GM19397 (cell line): ENCODE measurements at regions not wholly inside any gene's neighbourhood (a gene's known extent, or its start where the extent isn't known, plus 50 kb on each side); places are given as distances from the start of the nearest gene placed in this dataset.
"Not testable (repeated sequence)": the region's sequence is repeated elsewhere in the genome, so short reads cannot be mapped to it uniquely, and the experiment has no call there.

Experiments
- ATAC-seq: cut with Tn5 transposase; IDR thresholded peaks from one replicate; pipeline ENCODE4 v1.9.1; 2021; ENCODE audit warnings: mild to moderate bottlenecking, moderate library complexity; ENCODE audit not compliant: unreplicated experiment

DNA sequence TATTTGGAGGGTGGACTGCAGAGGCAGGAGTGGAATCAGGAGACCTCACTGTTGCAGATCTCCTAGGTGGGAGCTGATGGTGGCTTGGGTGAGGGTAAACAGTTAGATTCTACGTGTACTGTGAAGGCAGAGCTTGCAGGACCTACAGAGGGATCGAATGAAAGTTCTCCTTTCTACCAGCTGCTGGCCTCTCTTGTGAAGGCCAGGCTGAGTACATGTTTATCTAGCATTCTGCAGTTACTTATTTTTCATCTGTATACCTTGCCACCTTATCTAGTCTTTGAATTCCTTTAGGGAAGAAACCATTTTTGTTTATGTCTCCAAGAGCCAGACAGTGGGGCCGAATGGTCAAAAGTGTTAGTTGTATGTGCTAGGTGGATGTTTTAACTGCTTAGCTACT, 57.6 kb downstream of the PTTG1 start:
- ATAC-seq: no peak

DNA sequence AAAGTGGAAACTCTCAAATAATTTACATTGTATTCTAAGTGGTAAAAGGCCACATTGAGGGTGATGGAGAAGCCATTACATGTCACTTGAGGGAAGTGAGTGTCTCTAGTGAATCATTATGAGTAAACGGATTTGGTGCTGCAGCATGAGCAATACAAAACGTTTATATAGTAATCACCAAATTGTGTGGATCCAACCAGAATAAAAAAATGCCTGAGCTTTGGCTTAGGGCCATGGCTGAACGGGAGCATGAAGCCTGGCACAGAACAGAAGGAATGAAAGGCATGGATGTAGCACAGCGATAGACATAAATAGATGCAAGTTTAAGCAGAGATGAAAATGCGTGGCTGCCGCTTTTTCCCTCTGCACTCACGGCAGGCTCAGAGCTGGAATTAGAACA, 58.3 kb downstream of the PTTG1 start:
- ATAC-seq: no peak

DNA sequence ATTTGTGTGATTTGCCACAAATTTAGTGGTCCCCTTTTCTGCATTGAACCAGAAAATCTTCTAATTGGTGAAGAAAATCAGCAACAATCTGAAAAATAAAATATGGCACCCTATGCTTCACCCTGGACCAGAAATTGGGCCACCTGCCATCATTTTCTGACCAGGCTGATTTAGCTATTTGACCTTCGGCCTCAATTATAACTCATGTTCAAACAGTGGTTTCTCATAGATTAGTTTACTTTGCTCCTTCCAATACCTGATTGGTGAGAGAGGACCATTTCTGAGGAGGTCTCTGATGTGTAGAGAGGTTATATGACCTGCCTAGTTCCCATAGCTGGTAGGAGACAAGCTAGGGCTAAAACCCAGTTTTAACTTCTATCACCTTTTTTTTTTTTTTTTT, 59.0 kb downstream of the PTTG1 start:
- no peak for ATAC-seq

DNA sequence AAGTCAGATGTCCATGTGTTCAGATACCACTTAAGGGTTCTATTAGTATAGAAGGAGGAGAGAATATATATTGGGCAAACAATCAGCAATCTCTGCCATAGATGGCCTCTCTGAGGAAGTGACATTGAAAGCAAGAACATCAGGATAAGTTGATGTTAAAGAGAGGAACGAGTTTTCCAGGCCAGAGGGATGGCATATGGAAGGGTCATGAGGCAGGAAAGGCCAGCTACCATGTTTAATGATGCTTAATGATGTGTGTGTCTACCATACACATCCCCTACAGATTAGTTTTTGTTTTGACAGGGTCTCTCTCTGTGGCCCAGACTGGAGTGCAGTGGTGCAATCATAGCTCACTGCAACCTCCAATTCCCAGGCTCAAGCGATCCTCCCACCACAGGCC, 63.0 kb downstream of the PTTG1 start:
- ATAC-seq: no peak

DNA sequence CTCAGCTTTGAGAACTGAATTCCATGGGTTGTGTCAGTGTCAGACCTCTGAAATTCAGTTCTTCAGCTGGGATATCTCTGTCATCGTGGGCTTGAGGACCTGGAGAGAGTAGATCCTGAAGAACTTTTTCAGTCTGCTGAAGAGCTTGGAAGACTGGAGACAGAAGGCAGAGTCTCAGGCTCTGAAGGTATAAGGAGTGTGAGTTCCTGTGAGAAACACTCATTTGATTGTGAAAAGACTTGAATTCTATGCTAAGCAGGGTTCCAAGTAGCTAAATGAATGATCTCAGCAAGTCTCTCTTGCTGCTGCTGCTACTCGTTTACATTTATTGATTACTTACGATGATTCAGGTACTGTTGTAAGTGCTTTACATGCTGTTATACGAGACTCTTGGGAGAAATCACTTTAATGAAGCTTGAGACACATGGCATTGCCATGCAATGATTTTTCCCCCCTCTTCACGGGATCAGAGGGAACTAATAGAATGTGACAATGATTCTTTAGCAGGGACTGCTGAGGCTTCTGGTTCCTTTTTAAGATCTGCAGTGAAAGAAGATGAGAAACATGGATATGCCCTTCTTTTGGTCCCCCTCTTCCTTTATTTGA, 63.8 kb downstream of the PTTG1 start:
- no peak for ATAC-seq

DNA sequence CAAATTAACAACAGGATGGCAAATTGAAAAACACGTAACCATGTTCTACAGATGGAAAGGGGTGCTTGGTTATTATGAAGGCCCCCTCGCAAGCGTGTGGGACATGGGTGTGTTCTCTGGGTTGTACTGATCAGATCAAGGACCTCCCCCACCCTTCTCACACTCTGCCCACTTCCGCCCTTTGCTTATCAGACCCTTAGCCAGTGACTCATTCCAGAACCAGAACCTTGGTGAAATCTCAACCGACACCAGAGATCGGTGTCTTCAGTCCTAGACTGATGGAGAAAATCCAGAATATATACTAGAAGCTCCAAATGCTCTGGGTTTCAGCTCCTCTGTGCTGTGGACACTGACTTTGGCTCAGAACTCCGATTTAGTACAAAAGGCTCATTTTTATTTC, 64.9 kb downstream of the PTTG1 start:
- ATAC-seq: peak; percentile 39

DNA sequence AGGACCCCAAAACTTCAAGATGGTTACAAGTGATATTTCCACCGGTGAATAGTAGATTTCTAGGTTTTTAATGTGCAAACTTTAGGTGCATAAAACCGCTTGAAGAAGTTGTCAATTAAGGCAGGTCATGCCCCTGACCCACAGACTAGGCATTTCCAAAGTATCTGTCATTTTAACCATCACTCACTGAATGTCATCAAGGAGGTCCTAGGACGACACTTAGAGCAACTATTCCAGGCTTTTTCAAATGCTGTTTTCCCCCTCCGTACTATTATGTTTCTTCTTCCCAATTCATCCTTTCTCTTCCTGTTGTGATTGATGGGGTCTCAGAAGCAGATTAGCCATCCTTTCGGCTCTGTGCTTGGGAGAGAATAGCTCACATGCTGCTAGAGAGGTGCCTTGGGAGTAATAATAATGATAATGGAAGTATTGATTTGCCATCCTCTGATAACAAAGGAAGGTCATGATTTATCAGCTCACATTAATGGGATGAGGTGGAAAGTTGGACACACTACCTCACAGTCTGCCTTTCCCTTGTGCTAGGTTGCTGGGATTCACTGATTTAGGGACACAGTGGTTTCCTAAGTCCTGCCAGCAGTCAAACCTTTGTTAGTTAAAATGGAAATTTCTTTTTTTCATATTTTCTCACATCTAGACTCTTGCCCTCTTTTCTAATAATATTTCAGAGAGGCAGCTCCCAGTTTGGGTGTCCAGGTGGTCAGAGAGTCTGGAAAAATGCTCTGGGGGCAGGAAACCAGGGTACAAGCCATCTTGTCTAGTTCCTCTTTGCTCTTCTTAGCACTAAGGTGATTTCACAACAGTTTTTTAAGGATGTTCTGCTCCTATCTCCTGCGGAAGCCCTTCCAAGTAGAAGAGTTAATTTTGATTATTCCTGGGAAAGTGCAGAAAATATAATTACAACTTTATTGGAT, 67.0 kb downstream of the PTTG1 start:
- ATAC-seq: no peak

DNA sequence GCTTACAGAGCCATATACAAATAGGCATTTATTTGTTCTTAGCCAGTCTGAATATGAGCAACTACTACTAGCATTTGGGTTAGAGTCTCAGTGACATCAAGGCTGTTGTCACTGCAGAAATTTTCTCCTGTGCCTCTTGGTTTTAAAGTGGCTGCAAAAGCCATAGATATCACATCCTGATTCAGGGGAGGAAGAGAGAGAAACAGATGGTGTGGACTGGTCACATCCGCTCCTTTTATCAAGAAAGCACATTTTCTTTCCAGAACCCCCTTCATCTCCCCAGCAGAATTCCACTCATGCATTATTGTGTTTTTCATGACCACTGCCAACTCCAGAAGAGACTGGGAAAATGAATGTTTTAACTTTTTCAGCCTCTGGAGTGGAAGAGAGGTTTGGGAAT, 69.8 kb downstream of the PTTG1 start:
- no peak for ATAC-seq

DNA sequence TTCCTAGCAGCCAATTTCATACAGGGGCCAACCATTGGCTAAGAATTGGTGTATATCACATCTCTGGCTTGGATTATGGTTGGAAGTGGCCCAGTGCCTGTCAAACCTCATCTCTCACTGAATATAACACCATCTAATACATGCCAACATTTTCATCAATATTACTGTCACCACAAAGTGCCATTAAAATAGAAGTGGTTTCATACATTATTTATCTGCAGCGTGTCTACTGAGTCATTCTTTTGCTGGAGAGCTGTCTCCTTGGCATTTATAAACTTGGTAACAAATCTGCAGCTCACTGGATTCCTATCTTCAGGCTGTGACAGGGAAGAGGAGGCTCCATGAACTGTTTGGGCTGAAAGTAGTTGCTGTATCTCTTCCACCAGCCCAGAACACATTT, 70.9 kb downstream of the PTTG1 start:
- no peak for ATAC-seq

DNA sequence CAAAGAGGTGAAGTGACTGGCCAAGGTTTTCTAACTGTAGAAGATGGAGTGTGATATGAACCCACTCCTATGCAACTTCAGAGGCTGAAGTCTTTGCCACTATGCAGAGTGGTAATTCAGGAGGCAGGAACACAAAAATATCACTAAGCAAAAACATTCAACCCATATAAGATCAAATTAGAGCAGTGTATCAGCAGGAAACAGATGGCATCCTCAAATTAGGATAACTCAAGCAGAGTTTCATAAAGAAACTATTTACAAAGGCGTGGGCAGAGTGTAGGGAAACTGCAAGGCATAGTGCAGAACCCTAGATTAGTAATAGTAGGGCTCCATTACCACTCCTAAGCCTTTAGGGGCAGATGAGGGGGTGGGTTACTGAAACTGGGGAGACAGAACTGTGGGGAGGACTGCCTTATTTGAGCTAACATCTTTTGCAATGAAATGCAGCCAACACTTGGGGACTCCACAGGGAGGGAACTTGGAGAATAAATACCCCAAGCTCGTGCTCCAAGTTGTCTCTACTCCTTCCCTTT, 72.2 kb downstream of the PTTG1 start:
- no peak for ATAC-seq

DNA sequence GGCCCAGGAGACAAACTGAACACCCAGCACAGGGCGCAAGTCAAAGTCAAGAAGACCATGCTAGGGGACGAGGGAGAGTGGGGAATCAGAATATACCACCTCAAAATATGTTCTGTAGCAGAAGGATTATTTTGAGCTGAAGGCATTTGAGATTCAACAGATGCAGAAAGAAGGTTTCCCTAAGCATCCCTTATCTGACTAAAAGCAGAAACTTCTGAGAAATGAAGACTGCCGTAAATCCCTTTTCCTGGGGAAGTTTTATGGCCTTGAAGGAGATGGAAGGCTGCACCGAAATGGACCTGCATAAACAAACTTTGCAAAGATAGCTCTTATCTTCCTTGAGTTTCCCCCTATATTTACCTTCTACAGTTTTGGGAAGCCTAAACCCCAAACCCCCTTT, 72.8 kb downstream of the PTTG1 start:
- no peak for ATAC-seq

DNA sequence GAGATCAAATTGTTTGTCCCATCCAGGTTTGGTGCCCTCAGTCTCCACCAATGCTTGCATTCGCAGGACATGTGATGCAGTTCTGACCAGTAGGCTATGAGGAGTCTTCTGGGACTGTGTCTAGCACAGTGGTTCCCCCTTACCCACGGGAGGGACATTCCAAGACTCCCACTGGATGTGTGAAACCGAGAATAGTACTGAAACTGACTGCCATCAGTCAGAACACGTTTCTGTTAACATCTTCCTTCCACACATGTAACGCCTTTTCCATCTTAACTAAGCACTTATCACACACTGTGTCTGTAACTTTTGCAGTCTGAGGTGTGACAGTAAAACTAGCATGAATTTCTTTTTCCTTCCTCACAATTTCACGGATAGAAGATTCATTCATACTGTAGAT, 74.7 kb downstream of the PTTG1 start:
- ATAC-seq: no peak

DNA sequence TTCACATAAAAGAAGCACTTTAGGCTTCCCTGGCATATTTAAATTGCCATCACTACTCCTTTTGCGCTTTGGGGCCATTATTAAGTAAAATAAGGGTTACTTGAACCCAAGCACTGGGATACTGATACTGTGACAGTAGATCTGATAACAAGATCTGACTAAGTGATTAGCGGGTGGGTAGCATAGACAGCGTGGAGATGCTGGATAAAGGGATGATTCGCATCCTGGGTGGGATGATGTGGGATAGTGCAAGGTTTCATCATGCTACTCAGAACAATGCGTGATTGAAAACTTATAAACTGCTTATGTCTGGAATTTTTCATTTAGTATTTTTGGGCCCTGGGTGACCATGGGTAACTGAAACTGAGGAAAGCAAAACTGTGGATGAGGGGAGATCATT, 75.1 kb downstream of the PTTG1 start:
- ATAC-seq: no peak

DNA sequence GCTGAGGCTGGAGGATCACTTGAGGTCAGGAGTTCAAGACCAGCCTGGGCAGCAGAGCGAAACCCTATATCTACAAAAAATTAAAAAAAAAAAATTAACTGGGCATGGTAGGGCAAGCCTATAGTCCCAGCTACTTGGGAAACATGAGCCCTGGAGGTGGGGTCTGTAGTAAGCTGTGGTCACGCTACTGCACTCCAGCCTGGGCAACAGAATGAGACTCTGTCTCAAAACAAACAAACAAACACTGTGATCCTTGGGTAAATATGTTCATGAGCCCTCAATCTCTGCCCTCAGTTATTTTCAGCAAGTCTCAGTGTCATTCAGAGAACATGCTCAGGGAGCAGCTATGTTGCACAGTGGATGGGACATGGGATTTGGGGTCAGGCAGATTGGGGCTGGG, 76.2 kb downstream of the PTTG1 start:
- no peak for ATAC-seq

DNA sequence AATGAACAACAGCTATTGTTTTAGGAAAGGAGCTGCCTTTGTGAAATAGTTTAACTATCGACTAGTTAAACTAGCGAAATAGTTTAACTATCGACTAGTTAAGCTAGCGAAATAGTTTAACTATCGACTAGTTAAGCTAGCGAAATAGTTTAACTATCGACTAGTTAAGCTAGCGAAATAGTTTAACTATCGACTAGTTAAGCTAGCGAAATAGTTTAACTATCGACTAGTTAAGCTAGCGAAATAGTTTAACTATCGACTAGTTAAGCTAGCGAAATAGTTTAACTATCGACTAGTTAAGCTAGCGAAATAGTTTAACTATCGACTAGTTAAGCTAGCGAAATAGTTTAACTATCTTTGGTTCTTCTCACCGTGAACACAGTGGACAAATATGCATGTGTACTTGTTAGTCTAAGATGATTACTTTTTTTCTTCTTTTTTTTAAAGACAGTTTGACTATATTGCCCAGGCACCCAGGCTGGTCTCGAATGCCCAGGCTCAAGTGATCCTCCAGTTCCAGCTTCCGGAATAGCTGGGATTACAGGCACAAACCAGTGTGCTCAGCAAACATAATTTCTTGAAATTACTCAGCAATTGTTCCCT, 76.9 kb downstream of the PTTG1 start:
- not testable (repeated sequence) for ATAC-seq

DNA sequence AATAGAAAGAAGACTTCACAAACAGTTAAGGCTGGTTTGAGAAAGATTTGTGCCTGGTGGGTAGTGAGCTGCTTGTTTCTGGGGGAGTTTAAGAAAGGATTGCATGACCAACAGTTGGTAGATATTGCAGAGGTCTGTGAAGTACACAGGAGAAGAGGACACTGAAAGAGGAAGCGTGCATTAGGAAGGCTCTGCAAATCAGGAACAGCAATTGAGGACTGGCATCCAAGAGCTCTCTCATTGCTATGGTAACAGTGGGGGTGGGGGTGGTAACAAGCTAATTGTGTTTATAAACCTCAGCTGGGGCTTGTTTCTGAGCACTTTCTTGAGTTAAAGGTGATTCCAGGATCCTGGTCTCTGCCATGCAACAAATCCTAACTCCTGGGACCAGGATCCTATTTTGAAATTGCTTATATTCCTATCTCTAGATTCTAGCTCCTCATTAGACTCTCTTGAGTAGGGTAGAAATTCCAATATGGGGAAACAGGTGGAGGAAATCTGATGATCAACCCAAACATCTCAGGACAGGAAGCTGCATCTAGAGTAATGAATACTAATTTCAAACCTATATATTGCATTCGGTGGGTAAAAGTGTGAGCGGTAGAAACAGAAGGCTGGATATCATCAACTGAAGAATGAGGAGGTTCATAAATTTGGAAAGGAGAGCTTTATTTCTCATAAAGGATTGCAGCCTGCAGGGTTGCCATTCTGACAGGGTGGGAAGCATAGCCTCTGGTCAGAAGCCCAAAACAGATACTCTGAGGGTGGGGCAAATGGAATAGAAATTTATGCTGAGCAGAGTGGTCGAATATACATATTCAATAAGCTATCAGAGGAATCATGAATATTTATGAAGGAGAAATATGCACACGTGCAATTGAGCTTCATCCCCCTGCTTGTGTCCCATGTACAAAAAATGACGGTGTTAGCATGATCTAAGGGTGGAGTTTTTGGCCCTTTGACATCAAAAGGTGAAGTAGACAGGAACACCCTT, 79.4 kb downstream of the PTTG1 start:
- no peak for ATAC-seq

DNA sequence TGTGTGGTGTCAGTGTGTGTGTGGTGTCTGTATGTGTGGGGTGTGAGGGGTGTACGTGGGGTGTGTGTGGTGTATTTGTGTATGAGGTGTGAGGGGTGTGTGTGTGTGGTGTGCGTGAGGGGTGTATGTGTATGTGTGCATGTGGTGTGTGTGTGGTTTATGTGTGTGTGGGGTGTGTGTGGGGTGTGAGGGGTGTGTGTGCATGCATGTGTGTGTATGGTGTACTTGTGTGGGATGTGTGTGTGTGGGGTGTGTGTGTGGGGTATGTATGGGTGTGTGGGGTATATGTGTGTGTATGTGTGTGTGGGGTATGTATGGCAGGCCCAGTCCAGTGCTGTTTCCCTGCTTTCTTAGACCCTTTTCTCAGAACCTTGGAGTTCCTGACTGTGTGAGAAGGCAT, 83.3 kb downstream of the PTTG1 start:
- no peak for ATAC-seq

DNA sequence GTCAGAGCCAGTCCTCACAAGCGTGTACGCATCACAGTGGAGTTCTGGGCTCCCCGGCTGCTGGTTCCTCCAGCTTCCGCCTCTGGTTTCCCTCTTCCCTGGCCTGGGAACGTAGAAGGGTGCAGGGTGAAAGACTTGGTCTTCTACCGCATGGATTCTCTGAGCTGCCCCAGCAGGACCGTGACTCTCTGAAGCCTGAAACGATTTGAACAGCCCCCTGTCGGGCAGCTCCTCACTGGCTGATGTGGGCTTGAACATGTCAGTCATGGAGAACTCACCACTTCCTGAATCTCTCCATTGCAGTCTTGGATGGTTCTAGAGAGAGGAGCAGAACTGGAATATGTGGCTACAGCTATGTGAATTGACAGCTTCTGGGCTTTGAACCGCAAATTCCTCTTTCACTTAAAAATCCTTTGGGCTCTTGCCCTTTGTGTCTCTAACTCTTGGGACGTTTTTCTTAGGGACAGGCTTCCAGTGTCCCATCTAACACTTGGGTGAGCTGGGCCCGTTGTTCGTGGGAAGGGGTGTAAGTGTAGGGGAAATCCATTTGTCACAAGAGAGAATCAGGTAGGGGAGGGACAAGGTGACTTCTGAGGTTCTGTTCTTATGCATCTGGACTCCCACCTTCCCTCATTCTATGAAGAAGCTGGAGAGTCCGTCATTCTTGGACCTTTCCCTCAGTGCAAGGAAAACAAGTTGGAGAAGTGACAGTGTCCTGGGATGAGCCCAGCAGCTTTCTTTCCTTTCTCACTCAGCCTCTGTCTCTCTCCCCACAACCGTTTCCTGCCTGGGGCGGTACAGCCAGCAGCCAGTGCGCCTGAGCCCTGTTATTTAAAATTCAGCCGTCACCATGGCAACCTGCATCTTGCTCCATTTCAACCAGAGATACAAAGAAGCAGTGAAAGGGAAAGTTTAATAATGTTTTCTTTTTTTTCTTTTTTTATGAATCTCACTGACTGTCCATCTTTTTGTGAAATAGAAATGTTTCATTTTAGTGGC, 84.7 kb downstream of the PTTG1 start:
- ATAC-seq: peak; percentile 72

DNA sequence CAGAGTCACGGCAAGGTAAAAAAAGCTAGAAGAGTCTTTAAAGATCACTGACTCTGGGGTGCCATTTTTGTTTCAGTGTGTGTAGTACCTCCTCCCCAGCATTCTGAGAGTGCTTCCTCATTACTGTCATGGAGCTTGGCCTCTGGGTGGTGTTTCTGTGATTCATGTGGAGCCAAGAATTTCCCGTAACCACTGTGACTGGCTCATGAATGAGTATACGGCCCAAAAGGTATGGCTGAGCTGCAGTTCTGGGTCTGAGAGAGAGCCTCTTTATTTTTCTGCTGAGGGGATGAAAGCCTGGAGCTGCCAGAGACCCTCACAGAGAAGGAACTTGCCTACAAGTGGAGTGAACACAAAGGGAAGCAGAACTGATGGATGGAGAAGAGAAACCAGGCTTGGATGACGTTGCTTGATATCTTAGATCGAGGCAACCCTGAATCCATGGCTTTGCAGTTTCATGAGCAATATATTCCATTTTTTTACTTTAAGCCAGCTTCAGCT, 85.6 kb downstream of the PTTG1 start:
- ATAC-seq: no peak
